ENCODE measurements at regions not wholly inside any gene's neighbourhood (a gene's known extent, or its start where the extent isn't known, plus 50 kb on each side); places are given as distances from the start of the nearest gene placed in this dataset.

- H3K4me3 ChIP-seq (ENCODE audit: low read depth in 2 of 2, low read length in 2 of 2): no peak overlapping the region
- no peaks in the 10 kb centered on the region for H3K9me3 ChIP-seq (ENCODE audit: control insufficient read depth, insufficient read depth, low read depth, low read length)
- POLR2A ChIA-PET: no interaction called here
- CTCF ChIA-PET: no interaction called here
- TF ChIP-seq CTCF (IDR thresholded peaks at IDR 0.05) (no peak), TCF7L2 (IDR thresholded peaks at IDR 0.05; ENCODE audit: low read depth, low read length) (no peak), SIN3A (IDR thresholded peaks at IDR 0.05; ENCODE audit: borderline replicate concordance, insufficient read depth, low read depth, low read length) (no peak), POLR2AphosphoS5 (IDR thresholded peaks at IDR 0.05; ENCODE audit: low read depth, low read length) (no peak), REST (IDR thresholded peaks at IDR 0.05; ENCODE audit: insufficient read depth in 1 of 2, low read depth in 2 of 2, low read length in 1 of 2) (no peak)
- intact Hi-C loops (cut with micrococcal nuclease; ENCODE audit: unreplicated experiment): no loop called here
- in situ Hi-C loops (cut with HindIII; ENCODE audit: low pct_unique_long_range_greater_than_20kb, low sequenced_read_pairs): no loop called here
- no peaks in the 10 kb centered on the region; the same call in 1 of the 2 replicates for H3K27me3 ChIP-seq (ENCODE audit: control insufficient read depth, insufficient read depth, low read length)
- no peak overlapping the region for H3K27ac ChIP-seq (ENCODE audit: low read length)
- no peaks in the 10 kb centered on the region for H3K36me3 ChIP-seq (ENCODE audit: control insufficient read depth, insufficient read depth, low read length)
- DNase-seq (ENCODE audit: low read depth, low spot score) (no peak), ATAC-seq (no peak)
- no TSS peak for BruUV-seq (replicated peaks)
- H3K4me1 ChIP-seq (ENCODE audit: control insufficient read depth, insufficient read depth, low read length): no peaks in the 10 kb centered on the region
These were observed 94.2 kb upstream of the MAMLD1 start for GRCh38 chrX:150268839-150269355.

GRCh38 chrX:150269605-150270254, 93.4 kb upstream of the MAMLD1 start:
- H3K36me3 ChIP-seq (ENCODE audit: control insufficient read depth, insufficient read depth, low read length): no peaks in the 10 kb centered on the region
- H3K9me3 ChIP-seq (ENCODE audit: control insufficient read depth, insufficient read depth, low read depth, low read length): no peaks in the 10 kb centered on the region
- H3K4me1 ChIP-seq (ENCODE audit: control insufficient read depth, insufficient read depth, low read length): no peaks in the 10 kb centered on the region
- ChIA-PET CTCF (no interaction called here), POLR2A (no interaction called here)
- intact Hi-C loops (cut with micrococcal nuclease; ENCODE audit: unreplicated experiment): no loop called here
- TF ChIP-seq POLR2AphosphoS5 (IDR thresholded peaks at IDR 0.05; ENCODE audit: low read depth, low read length): no peak
- TF ChIP-seq REST (IDR thresholded peaks at IDR 0.05; ENCODE audit: insufficient read depth in 1 of 2, low read depth in 2 of 2, low read length in 1 of 2): no peak
- no peak for TF ChIP-seq SIN3A (IDR thresholded peaks at IDR 0.05; ENCODE audit: borderline replicate concordance, insufficient read depth, low read depth, low read length)
- no peak for TF ChIP-seq TCF7L2 (IDR thresholded peaks at IDR 0.05; ENCODE audit: low read depth, low read length)
- no peak for TF ChIP-seq CTCF (IDR thresholded peaks at IDR 0.05)
- H3K4me3 ChIP-seq (ENCODE audit: low read depth in 2 of 2, low read length in 2 of 2): no peak overlapping the region
- no TSS peak for BruUV-seq (replicated peaks)
- DNase-seq (ENCODE audit: low read depth, low spot score) (no peak), ATAC-seq (no peak)
- H3K27me3 ChIP-seq (ENCODE audit: control insufficient read depth, insufficient read depth, low read length): no peaks in the 10 kb centered on the region; the same call in 1 of the 2 replicates
- in situ Hi-C loops (cut with HindIII; ENCODE audit: low pct_unique_long_range_greater_than_20kb, low sequenced_read_pairs): no loop called here
- no peak overlapping the region for H3K27ac ChIP-seq (ENCODE audit: low read length)

All from Panc1 (cell line).